ENCODE measurements at regions not wholly inside any gene's neighbourhood (a gene's known extent, or its start where the extent isn't known, plus 50 kb on each side); places are given as distances from the start of the nearest gene placed in this dataset.

- TF ChIP-seq CHD7 (IDR thresholded peaks at IDR 0.05; ENCODE audit: insufficient replicate concordance, low read length) (no peak), RXRA (IDR thresholded peaks at IDR 0.05; ENCODE audit: insufficient read depth, low read depth, low read length) (no peak), CBX5 (IDR thresholded peaks at IDR 0.05; ENCODE audit: low read depth, low read length) (no peak), EP300 (IDR thresholded peaks at IDR 0.05; ENCODE audit: borderline replicate concordance in 1 of 2, low read depth in 2 of 2, low read length in 2 of 2) (no peak)
Measured at GRCh38 chr15:39291690-39292089, 289.2 kb upstream of the THBS1 start (continued).
